NCI-H226 (cell line): ENCODE measurements at regions not wholly inside any gene's neighbourhood (a gene's known extent, or its start where the extent isn't known, plus 50 kb on each side); places are given as distances from the start of the nearest gene placed in this dataset.

Experiments
- DNase-seq: peaks from one replicate; pipeline ENCODE4 v3.0.0-alpha.2; 2015

DNA sequence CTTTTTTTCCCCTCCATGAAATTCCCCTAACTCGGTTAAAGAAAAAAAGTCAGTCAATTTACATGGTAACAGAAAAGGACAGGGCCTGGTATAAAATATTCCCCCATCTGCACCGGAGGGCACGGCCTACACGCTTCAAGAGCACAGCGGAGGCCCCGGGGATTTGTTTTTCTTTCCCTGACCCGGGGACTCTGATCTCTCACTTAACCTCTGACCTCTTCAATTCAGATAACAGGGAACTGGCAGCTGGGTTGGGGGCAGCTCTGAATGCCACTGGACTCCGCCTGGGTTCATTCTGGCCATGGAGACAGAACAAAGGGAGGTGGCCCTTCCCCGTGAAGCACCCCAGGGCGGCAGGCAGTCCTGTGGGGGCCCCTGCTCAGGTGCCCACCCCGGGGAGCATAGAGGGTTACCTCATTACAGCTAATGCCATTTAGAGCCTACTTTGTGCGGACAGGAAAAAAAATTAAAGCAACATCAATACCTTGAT lies 257.5 kb downstream of the SHQ1 start:
- DNase-seq: no peak

DNA sequence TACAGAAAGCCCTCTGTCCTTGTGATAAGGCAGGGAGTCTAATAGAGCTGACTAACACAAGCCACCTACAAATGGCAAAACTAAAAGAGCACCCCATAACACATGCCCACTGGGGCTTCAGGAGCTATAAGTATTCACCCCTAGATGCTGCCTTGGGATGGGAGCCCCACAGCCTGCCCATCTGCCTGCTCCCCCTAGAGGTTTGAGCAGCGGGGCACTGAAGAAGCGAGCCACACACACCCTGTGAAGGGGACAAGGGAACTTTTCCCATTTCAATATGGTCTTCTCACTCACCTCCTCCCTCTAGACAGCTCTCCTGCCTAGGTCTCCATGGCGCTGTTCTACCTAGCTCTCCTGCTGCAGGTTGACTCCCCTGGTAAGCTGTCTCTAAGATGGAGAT lies 261.0 kb downstream of the SHQ1 start:
- DNase-seq: no peak

DNA sequence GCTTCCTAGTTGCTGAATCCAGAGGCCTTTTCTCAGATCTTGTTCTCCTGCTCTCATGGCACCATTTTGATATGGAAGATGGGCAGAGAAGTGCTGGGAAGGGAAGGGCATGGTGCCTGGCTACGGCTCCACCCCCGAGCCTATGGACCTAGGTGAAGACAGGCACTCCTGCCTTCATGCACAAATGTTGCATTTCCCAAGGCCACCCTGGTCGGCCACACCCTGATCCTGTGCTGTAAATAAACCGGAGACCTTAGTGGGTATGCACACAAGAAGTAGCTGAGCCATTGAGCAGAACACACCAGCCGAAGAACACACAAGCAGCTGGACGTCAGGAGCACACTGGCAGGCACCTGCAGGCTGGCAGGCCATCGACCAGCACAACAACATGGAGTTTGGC lies 261.6 kb downstream of the SHQ1 start:
- no peak for DNase-seq

DNA sequence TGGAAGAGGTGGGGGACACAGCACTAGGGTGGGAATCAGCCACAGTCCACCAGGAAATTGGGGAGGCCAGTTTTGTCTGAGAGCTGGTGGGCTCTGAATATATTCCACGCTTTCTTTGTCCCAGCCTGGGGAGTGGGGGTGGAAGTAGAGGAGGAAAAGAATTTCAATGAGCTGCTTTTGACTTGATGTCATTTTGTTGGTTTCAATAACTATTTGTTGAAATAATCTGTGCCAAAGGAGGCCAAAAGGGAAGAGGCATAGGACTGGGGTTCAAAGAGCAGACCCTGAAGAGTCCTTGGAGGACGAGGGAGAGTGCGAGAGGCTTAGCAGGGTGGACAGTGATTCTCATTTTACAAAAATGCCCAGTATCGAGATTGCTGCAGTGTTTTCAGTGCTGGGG lies 262.3 kb downstream of the SHQ1 start:
- DNase-seq: no peak

DNA sequence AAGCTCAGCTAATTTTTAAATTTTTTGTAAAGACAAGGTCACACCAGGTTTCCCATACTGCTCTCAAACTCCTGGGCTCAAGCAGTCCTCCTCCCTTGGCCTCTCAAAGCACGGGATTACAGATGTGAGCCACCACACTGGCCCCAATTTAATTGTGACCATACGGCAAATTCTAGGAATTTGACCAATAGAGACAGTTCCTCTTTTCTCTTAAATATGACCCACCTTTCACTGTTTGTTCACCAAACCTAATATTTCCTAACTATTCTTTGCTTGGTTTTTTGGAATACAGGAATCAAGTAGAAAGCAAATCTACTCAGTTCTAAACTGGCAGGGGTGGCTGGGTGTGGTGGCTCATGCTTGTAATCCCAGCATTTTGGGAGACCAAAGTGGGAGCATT lies 264.0 kb downstream of the SHQ1 start:
- no peak for DNase-seq

DNA sequence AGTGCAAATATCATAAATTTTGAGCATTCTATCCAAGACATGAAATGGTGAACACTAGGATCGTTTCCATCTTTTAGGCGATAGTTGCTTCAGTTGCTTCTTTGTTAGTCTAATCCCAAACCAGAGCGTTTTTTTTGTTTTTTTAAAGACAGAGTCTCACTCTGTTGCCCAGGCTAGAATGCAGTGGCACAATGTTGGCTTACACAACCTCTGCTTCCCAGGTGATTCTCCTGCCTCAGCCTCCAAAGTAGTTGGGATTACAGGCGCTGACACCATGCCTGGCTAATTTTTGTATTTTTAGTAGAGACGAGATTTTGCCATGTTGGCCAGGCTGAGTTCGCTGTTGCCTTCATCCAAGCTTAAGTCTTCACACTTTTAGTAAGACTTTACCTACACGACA lies 265.3 kb downstream of the SHQ1 start:
- no peak for DNase-seq

DNA sequence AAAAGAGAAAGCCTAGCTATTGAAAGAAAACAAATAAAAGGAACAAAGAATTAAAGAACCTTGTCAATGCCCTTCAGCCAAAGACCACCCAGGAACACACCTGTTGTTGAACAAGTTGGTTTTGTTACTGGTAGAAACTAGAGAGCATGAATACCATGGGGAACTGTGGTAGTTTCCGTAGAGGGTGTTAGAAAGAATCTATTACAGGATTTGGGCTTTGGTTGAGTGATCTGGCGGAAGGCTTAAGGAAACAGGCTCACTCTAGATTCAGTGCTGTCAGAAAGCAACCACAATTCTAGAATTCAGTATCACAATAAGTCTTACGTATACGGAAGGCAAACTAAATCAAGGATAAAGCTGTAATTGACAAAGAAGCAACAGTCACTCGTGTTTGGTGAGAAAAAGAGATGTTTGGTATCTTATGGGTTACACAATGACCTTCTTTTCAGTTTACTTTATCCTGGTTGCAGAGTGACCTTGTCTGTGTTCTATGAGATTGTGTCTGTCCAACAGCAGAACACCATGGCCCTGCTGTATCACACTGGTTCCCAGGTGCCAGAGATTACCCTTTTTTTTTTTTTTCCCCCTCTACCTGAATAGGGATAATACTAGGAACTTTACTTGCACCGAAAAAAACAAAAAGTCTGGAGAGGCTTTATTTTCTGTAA lies 265.9 kb downstream of the SHQ1 start:
- DNase-seq: no peak

DNA sequence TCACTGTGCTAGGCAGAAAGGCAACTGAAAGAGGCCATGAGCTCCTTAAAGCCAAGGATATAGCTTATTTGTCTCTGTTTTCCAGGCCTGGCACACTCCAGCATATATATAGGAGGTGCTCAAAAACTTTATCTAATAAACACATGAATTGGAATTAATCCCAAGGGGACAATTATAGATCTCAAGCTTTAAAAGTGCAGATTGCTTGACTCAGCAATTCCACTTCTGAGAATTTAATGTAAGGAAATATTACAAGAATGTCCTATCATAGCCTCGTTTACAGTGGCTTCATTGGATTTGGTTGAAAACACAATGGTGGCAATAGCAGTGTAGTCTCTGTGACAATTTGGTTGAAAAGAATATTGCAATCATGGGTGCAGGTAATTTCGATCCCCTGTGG lies 267.3 kb downstream of the SHQ1 start:
- no peak for DNase-seq

DNA sequence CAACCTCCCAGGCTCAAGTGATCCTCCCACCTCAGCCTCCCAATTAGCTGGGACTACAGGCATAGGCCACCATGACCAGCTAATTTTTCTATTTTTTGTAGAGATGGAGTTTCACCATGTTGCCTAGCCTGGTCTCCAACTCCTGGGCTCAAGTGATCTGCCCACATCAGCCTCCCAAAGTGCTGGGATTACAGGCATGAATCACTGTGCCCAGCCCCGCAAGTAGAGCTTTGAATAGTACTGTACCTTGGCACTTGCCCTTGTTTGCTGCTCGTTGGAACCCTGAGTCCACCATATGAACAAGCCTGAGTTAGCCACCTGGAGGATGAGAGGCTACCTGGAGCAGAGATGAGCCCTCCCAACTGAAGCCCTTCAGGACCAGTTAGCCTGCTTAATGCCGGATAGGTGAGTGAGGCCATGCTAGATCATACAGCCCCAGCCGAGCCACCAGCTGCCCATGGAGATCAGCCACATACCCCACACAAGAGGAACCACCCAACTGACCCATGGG lies 267.9 kb downstream of the SHQ1 start:
- no peak for DNase-seq

DNA sequence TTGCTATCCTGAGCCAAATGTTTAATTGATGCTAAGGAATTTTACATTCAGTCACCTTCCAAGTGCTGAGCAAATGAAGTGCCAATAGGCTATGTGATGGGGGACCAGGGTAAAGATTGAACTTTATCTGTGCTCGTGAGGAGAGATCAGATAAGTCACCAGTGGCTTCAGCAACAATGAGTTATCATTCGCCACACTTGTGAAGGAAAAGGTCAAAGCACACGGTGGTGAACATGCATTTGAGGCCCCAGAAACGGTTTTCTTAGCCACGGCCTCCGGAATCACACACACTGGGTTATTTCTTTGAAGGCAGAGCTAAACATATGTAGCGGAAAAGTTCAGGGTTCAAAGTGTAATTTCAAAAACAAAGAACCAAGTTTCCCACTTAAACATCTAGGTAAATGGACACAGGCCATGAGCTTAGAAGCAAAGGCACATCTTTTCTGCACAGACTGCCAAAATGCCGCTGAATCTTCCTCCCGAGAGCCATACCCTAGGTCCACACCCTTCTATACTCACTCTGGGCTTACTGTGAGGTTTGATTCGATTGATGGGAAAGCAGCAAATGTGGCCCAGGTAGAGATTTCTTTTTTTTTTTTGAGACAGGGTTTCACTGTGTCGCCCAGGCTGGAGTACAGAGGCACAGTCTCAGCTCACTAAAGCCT lies 268.5 kb downstream of the SHQ1 start:
- DNase-seq: no peak

DNA sequence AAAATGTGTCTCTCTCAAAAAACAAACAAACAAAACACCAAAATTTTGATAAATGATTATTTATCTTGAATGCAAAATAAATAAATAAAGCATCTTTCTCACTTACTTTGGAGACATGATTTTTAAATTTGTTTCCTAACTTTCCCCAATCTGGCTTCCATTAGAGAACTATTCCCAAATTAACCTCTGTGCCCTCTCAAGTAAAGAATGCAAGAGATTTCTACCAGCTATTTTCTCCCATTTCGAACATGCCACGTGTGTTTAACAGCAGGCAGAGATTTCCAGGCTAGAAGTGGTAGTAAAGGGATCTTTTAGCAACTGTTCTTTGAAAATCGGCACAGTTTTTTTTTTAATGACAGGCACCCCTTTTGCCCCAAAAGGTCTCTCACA lies 269.1 kb downstream of the SHQ1 start:
- no peak for DNase-seq

DNA sequence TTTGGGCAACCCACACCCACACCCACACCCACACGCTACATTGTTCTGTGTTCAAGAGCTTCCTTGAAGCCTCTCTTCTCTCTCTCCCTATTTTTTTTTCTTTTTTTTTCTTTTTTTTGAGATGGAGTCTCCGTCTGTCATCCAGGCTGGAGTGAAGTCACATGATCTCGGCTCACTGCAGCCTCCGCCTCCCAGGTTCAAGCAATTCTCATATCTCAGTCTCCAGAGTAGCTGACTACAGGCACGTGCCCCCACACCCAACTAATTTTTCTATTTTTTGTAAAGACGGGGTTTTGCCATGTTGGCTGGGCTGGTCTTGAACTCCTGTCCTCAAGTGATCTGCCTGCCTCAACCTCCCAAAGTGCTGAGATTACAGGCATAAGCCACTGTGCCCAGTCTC lies 271.1 kb downstream of the SHQ1 start:
- no peak for DNase-seq

DNA sequence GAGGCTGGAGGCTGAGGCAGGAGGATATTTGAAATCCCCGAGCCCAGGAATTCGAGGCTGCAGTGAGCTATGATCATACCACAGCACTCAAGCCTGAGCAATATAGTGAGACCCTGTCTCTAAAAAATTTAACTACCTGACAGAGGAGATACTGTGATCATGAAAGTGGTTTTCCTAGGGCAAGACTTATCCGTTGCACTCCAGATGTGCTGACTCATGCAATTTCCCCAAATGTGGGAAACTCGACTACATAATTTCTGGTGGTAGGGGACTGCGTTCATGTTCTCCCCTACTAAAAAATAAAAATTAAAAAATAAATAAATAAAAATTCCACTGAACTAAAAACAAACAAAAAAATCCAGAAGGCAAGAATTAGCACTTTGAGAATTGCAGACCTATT lies 271.7 kb downstream of the SHQ1 start:
- no peak for DNase-seq

DNA sequence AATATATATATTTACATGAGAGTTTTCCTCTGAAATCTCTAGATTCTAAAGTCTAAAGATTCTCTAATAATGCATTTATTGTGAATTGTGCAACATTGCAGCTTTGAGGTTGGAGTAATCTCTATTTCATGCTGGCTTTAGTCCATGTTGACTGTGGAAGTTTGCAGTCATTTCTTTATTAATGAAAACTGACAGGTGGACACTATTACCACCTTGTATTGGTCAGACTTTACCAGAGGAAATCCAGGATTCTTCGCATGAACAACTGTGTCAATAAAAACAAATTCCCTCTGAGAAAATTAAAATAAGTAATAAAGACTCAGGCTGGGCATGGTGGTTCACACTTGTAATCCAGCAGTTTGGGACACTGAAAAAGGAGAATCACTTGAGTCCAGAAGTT lies 274.1 kb downstream of the SHQ1 start:
- DNase-seq: no peak

DNA sequence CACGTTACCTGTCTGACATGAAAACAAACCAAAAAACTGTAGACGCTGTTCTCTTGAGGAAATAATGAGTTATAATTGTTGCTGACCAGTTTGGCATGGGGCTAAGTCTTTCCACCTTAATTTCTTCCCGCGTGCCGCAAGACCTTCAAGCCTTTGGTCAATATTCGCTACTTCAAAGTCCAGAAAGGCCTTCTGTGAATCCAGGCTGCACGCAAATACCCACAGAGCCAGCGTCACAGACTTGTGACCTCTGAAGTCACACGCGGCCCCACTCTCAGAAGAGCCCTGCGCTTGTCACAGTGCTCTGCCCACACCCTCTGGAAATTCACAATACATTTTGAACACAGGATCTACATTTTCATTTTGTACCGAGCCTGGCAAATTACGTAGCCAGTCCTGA lies 275.2 kb downstream of the SHQ1 start:
- no peak for DNase-seq

DNA sequence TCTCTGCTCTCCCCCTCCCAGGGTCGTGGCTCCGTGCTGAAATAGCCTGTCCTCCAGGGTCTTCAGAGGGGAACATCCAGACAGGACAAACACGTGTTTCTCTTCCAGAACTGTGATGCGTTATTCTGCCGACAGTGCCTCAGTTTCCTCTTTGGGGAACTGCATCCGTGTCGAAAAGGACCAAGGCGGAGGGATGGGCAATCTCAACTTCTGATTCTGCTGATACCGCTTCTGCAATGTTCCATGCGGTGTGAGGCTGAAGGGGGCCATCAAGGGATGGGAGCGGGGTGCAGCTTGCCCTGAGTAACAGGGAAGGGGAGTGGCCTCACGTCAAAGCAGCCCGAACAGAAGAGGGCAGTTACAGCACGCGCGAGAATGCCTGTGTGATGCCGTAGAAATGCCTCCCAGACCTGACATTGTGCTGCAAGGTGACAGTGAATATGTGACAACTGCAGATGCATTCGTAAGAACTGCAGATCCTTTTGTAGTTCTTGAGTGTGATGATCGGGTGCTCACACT lies 275.7 kb downstream of the SHQ1 start:
- DNase-seq: no peak

DNA sequence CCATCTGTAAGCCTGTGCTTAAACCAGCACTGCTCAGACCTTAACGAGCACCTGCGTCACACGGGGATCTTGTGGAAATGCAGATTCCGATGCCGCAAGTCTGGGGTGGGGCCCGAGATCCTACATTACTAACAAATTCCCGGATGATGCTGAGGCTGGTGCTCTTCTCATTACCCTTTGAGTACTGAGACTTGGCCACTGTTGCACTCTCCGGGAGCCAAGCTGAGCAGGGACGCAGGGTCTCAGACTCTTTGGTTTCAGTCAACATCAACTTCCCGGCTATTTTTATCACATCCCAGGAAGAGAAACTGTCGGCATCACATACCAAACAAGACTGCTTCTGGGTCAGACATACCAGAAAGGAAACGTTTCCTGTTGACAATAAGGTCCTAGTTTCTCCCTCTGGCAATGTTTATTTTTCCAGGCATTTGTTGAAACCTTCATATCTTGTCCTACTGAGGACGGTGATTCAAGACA lies 276.6 kb downstream of the SHQ1 start:
- no peak for DNase-seq

DNA sequence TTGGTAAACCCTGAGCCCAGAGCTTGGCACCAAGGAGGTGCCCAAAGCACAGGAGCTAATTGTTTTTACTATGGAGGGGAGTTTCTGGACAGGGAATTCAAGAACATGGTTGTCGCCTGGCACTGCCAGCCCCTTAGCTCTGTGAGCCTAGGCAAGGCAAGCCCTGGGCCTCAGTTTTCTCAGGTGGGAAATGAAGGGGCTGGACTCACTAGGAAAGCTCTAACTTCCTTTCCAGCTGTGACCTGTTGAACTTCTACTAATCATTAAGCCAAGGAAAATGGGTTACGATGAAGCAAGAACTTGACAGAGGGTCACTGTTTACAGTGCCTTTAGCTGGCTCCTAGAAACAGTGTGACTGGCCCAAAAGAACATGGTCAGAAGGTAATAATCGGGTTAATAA lies 277.2 kb downstream of the SHQ1 start:
- no peak for DNase-seq

DNA sequence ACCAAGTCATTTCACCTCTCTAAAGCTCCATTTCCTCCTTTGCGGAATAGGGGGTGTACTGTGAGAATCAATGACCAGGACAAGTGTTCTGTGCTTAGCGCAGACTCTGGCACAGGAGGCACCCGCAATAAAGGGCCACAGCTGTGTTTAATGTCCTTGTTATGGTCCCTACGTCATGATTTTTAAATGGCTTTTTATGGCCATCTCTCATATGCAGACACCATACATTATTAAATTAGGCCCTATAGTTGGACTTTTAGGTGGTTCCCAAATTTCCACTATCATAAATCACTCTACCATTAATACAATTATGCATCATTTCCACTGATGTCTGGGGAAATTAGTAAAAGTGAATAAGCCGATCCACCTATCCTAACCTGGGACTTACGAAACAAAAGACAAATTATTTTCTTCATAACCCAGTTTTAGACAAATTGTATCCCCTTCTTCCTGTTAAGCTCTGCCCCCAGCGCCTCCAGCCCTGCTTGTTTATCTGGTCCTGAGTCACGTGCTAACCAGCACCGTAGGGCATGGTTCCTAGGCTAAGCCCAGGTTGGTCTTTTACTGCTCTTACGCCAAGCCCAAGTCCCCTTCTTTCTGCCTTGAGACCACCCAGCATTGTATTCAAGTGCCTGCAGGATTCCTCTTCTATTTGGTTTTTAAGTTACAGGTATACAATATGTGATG lies 278.3 kb downstream of the SHQ1 start:
- no peak for DNase-seq

DNA sequence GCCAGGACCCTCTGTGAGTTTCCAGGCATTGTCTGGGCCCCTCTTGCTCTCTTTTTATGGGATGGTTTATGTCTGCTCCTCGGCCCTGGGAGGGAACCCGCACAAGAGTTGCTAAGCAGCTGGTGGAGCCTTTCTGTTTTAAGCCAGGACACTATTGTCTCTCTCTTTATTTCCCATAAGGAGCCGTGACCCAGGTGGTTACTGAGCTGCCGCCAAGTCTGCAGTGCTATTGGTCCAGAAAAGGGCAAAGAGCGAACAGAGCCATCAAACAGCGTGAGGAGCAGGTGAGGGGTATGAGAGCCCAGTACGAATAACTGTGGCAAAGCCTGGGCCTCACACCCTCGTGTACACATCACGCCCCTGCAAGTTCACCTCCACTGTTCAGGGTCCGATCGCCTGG lies 280.2 kb downstream of the SHQ1 start:
- DNase-seq: no peak

DNA sequence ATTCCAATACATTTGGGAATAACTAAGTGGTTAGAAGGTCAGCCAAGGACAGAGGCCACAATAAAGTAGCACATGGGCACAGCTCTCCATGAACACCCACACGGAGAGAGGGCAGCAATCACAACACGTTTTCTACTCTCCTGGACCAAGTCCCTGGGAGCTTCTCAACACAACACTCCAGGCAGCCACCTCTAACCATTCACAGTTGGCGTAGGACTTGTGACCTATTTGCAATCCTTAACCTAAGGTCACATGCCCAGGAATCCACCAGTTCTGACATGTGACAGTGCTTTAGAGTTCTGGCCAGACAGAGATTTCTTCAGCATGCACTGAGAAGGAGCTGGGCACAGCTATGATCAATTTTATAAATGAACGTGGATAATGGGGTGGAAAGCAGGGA lies 280.8 kb downstream of the SHQ1 start:
- DNase-seq: no peak

DNA sequence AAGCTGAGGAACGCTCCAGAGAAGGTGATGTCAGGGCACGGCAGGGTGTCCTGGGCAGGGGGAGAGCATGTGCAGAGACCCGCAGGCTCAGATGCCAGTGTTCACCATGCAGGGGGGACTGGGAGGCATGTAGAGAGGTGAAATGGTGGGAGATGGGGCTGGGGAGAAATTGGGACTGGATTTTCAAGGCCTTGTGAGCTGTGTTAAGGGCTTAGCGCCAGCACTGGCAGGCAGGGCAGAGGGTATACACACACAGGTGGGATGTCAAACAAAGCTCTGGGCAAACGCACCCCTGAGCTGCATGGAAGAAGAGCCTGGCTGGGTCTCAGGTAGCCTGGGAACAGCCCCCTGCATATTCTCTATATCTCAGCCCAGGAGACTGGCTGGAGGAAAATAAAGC lies 282.7 kb downstream of the SHQ1 start:
- DNase-seq: no peak

DNA sequence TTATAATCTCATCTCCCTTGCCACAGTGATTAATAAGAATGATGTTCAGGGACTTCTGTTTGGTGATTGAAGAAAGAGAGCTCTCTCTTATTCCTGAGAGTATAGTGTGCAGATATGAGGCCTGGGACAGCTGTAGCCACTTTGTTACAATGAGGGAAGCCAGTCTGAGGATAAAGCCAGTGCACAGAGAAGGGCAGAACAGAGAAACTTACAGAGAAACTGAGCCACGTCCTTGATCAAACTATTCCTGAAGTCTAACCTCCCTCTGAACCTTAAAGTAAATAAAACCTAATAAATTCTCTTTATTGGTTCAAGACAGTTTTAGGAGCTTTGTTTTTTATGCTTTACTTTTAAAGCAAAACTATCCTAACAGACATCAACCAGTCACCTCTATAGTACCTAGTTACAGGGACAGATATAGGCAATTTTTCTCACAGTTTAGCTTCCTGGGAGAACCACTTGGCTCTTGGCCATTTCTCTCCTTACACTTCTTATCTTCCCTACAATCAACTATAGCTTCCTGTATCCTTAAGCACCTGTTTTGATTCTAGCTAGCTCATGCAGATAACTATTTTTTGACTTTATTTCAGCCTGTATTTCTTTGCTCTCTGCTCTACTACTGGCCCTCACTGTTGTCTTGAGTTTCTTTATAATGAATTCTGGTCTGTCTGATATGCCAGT lies 284.4 kb downstream of the SHQ1 start:
- no peak for DNase-seq
